AG20443 (cell line): ENCODE measurements at regions not wholly inside any gene's neighbourhood (a gene's known extent, or its start where the extent isn't known, plus 50 kb on each side); places are given as distances from the start of the nearest gene placed in this dataset.
A peak's percentile ranks its signal among the peaks of the same experiment; 100 is the strongest.
"Not testable (repeated sequence)": the region's sequence is repeated elsewhere in the genome, so short reads cannot be mapped to it uniquely, and the experiment has no call there.

Source experiments
- DNase-seq: peaks from one replicate; pipeline ENCODE4 v3.0.0; 2012; ENCODE audit warnings: low spot score, mixed read lengths

- no peak for DNase-seq
Measured at GRCh38 chr12:127459687-127460086, 807.3 kb upstream of the TMEM132C start.

- no peak for DNase-seq
Measured at GRCh38 chr12:127463237-127463636, 803.7 kb upstream of the TMEM132C start.

GRCh38 chr12:127469331-127469730 lies 797.6 kb upstream of the TMEM132C start:
- DNase-seq: no peak

GRCh38 chr12:127473766-127474165 lies 793.2 kb upstream of the TMEM132C start:
- no peak for DNase-seq

- no peak for DNase-seq
Measured at GRCh38 chr12:127479256-127479655, 787.7 kb upstream of the TMEM132C start.

GRCh38 chr12:127480775-127481314 lies 786.1 kb upstream of the TMEM132C start:
- DNase-seq: no peak

GRCh38 chr12:127482950-127483349 lies 784.0 kb upstream of the TMEM132C start:
- no peak for DNase-seq

GRCh38 chr12:127485528-127485927 lies 781.4 kb upstream of the TMEM132C start:
- peak; percentile 44 for DNase-seq

- no peak for DNase-seq
Measured at GRCh38 chr12:127487031-127487430, 779.9 kb upstream of the TMEM132C start.

GRCh38 chr12:127489061-127489460 lies 777.9 kb upstream of the TMEM132C start:
- DNase-seq: no peak

- no peak for DNase-seq
Measured at GRCh38 chr12:127494961-127495915, 771.7 kb upstream of the TMEM132C start.

- DNase-seq: no peak
Measured at GRCh38 chr12:127496255-127496654, 770.7 kb upstream of the TMEM132C start.

GRCh38 chr12:127500512-127501035 lies 766.4 kb upstream of the TMEM132C start:
- DNase-seq: no peak

GRCh38 chr12:127501916-127502315 lies 765.1 kb upstream of the TMEM132C start:
- no peak for DNase-seq

GRCh38 chr12:127503246-127503645 lies 763.7 kb upstream of the TMEM132C start:
- no peak for DNase-seq

- DNase-seq: not testable (repeated sequence)
Measured at GRCh38 chr12:127503996-127504395, 763.0 kb upstream of the TMEM132C start.

- no peak for DNase-seq
Measured at GRCh38 chr12:127504874-127505273, 762.1 kb upstream of the TMEM132C start.

GRCh38 chr12:127507341-127507740 lies 759.6 kb upstream of the TMEM132C start:
- no peak for DNase-seq

- peak; percentile 25 for DNase-seq
Measured at GRCh38 chr12:127509066-127509778, 757.7 kb upstream of the TMEM132C start.

- DNase-seq: no peak
Measured at GRCh38 chr12:127515941-127516340, 751.0 kb upstream of the TMEM132C start.

GRCh38 chr12:127516467-127516866 lies 750.5 kb upstream of the TMEM132C start:
- DNase-seq: peak; percentile 18

GRCh38 chr12:127519779-127520178 lies 747.2 kb upstream of the TMEM132C start:
- DNase-seq: no peak

GRCh38 chr12:127526925-127527324 lies 740.0 kb upstream of the TMEM132C start:
- no peak for DNase-seq
